ENCODE measurements at regions not wholly inside any gene's neighbourhood (a gene's known extent, or its start where the extent isn't known, plus 50 kb on each side); places are given as distances from the start of the nearest gene placed in this dataset.

DNA sequence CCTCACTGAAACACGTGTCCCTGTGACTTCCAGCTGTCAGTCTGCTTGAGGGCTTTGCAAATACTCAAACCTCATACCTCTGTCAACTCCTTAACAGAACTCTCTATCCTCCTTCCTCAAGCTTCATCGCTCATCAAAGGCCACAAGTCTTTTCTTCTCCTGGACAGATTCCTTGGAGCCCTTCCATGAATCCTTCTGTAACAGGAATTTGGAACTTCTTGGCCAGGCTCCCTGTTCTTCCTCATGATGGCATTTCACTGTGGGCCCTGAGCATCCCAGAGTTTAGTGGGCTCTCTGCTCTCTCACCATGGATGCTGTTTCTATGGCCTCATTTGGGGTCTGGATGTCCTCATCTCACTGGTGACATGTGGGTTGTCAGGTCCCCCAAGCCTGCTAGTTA lies 105.0 kb upstream of the TLE3 start:
- DNase-seq = no peak

DNA sequence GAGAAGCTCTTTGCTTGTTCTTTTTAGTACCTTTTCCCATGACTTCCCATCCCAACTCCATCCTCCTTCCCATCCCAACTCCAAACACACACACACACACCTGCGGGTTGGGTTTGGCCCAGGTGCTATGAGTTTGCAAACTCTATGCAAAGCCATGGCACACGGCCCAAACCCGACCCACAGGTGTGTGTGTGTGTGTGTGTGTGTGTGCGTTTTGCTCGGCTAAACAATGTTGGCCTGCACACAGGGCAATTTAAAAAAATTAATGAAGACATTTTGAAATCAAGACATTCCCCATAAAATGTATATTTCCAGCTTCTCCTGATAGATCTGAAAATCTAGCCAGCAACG lies 103.7 kb upstream of the TLE3 start:
- DNase-seq = no peak

DNA sequence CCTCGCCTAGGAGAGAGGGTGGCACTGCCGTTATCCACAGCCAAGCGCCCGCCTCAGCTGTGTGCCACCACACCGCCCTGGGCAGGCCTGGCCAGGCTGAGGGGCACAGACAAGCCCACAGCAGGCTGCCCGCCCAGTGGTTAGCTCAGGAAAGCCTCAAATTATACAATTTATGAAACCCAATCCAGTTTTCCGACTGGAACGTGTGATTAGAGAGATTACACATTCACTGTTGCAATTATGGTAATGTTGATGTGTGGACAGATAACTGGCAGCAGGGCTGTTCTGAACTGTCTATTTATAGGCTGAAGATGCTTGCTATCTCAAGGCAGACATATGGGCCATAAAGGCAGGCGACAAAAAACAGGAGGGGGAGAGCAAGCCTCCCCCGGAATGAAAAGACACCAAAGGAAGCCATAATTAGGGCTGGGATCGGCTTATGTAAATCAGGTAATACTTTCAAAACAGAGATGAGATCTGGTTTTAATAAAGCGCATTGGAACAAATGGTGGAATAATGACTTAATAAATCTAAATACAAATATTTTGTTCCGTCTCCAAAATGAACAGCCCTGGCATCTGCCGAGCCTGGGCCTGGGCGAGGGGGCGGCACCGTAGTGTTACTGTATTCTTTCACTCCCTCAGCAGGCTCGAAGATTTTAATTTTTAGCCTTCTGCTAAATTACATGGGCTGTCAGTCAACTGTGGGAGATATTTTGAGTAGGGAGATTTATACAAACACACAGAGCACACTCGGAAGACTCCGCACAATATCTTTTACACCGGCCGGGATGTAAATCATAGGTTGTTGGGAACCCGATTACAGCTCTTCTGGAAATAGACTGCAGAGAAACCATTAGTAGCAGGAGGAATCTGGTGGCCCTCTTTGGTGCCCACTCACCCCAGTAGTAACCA lies 103.1 kb upstream of the TLE3 start:
- DNase-seq = no peak

DNA sequence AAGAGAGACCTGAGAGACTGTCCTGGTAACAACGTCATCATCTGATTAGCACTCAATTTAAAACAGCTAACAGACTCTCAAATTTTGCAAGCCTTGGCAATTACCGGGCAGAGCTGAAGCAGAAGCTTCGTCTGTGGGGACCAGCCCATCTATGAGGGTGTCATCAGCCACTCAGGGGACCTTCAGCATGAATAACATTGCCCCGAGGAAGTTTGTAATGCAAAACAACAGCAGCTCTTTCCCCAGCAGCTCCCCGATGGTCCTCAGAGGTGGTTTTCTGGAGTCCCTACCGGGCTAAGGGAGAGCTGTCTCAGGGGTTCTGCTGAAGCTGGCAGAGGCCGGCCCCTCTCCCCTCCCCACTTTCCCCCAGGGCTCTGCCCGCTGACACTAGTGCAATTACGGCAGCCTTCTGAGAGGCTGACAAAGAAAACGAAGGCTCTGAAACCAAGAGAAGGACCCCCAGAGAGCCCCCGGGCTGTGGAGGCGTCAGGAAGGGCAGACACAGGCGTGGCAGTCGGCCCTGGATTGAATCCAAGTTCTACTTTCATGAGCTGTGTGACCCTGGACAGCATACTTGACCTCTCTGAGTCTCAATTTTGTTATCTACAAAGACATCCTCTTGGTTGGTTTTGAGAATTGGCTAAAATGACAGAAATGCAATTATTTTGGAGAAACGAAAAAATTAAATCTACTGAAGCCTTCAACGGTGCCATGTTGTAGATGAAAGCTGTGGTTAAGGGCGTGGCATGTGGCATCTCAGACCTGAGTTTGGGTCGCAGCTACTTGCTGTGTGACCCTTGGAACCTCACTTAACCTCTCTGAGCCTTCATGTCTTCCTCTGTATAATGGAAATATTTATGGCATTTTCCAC lies 102.1 kb upstream of the TLE3 start:
- no peak for DNase-seq

DNA sequence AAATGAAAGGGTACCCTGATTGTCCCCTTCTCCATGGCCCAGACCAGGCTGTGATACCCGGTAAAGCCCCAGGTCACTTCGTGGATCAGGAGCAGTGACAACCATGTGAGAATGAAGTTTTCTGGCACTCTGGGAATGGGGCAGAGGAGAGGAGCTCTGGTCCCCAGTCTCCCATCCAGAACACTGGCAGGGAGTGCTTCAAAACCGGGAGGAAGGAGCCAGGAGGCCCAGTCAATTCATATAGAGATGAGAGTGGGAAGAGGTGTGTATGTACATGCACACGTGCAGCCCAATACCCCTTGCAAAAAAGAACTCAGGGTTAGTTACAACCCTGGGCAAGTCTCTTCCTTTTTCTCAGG lies 101.4 kb upstream of the TLE3 start:
- no peak for DNase-seq

DNA sequence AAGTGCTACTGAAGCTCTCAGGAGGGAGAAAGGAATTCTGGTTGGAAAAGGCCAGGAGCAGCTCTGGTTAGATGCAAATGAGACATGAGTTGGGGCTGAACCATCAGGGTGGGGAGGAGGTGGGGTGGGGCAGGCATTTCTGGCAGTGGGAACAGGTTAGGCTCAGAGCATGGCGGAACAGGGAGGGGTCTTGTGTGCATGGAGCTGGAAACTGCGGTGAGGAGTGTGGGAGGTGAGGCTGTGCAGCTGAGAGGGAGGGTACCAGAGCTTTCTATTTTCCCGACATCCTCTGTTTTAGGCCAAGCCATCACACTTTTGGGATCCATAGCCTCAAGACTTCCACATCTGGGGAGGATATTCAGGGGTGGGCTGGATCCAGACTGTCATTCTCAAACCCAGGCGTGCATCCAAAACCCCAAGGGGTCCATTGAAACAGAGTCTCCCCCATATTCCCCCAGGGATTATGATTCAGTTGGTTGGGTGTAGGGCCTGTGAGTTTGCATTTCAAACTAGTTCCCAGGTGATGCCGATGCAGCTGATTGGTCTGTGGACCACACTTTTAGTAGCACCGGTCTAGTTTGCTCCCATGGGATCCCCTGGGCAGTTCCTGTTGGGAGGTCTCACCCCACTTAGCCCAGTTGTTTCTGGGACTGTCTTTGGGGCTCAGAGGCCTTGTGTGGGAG lies 100.9 kb upstream of the TLE3 start:
- DNase-seq = no peak

DNA sequence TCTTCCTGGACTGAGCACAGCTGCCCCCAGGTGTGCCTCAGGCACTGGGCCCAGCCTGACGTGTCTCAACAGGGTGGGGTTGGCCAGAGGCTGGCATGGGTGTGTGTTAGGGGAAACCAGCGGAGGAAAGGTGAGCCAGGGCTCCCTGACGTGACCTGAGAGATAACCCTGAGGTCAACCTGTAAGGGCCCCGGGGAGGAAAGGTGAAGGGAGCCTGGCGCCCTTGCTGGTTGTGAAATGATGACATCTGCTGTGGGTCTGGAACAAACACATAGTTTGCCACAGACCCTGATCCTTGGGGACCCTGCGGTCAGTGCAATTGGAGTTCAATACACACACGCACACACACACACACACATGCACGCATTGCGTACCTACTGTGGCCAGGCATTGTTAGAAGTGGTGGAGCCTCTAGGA lies 100.2 kb upstream of the TLE3 start:
- no peak for DNase-seq

DNA sequence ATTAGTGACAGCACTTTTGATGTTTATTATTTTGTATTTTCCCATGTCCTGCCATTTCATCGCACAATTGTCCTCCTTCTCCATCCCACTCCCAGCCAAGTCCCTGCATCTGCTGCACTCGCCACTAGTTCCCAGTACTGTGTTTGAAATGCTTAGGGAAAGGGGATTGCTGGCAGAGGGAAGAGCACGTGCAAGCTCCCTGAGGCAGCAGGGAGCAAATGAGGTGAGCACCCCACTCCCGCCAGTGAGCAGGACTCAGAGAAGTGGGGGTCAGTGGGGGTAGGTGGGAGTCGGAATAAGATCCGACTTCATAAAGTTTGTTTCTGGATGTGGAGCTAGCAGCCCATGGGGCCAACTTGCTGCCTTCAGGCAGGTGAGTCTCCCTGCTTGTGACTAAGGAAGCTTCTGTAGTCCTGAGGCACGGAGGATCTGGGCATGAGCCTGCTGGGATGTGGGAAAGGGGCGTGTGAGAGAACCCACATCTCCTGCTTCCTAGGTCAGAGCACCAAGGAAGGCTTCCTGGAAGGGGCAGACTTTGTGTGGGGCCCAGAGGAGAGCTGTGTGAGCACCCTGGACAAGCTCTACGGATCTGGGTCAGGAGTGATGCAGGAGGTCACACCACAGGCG lies 99.7 kb upstream of the TLE3 start:
- DNase-seq = no peak

DNA sequence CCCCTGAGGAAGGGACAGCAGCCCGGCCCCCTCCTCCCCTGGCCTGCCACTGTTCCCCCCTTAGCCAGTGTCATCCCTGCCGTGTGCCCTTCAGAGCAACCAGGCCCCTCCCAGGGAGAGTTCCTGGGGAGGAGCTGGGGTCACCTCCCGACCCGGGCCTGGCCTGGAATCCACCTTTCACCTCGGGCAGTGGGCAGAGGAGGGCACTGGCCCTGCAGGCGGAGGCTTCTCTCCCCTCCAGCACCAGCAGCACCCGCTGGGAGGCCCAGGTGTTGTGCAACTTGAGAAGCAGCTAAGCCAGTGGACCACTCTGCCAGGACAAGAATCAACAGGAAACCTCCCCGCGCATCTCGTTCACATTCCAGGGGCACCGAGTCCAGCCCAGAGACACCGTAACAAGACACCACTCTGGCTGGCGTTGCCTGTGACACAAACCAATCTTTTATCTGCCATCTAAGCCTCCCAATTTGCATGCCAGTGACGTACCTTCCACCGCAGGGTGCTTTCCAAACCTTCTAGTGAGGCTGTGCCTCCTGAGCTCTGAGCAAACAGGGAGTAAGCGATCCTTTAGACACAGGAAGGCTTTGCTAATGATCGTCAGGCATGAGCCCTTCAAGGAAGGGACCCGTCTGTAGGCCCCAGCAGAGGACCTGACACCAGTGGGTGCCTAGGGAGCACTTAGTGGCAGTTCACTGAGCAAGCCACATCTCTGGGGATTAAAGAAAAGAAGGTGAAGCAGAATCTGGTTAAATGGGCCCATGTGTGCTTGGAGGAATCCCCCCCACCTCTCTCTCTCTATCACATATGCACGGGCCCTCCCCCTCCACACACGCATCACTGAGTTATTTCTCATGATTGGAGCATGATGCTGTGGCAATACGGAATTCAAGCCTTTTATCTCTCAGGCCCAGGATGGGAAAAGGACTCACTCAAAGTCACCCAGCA lies 98.9 kb upstream of the TLE3 start:
- DNase-seq = peak; percentile 58 to 73 (median 65)

DNA sequence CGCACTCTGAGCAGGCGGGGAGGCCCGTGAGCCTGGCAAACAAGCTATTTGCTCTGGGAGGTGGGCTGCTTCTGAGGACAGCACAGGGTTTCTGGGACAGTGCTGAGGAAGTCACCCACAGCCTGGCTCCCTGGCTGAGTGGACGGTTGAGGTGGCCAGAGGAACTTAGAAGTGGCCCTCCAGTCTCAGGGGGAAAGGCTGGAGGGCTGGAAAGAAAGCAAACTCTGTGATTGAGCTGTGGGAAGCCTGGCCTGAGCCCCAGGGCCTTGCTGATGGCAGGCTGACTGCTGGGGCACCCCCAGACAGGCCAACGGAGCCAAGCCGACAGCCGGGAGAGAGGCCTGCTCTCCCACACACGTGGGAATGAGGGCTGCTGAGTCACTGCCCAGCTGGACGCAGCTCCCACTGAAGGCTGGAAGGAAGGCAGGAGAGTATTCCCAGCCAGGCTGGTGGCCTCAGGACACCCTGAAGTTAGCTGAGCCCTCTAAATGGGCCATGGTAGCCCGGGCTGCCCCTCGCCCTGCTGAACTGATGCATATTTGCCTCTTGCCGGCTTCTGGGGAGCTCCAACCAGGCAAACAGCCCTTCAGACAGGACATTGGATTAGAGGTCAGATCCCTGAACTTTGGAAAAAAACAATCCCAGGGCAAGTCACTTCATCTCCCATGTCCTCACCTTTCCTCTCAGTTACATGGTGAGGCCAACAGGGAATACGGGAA lies 98.0 kb upstream of the TLE3 start:
- DNase-seq = peak; percentile 60 to 80 (median 61)

DNA sequence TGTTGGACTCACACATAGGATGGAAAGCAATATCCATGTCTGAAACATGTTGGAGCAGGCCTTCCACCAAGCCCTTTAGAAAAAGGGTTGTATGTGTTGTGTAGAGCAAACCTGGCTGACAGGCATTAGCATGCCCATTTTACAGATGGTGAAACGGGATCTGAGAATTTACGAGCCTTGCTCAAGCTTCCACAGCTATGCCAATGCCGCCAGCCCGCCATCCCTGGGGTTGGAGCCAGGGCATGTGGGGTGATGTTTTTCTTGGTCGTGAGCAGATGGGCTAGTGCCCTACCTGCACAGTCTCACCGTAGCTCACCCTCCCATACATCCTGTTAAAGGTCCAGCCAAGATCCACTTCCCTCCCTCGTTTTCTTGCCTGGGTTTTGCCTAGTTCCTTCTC lies 97.5 kb upstream of the TLE3 start:
- no peak for DNase-seq

DNA sequence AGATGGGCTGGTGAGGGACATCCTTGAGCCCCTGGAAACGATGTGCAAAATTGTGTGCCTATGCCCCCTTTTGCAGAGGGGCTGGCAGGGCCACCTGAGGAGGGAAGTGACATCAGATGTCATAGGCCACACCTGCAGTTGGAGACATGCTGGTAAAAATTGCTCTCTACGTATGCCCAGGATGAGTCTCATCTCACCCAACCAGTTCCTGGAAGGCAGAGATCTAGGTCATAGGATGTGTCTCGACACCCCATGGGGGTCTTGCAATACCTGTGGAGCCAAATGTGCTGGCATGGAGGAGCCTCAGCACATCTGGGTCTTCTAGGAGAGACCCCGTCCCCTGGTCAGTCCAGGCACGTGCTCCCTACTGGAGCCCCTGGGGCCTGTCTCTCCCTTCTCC lies 96.5 kb upstream of the TLE3 start:
- no peak for DNase-seq

DNA sequence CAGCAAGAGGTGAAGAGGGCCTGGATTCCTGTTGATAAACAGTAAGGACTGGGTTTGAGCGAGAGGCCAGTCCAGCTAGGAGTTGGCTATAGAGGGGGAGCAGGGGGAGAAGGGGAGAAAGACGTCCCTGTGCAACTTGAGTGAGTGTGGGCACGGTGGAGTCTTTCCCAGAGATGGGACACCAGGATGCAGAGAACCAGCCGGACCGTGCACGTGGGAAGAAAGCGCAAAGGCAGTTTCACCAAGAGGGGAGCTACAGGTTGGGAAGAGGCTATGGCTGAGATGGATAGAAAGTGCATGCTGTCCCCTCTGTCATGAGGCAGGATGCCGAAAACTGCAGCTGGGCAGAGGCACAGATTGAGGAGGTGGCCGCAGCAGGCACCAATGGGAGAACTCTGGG lies 96.0 kb upstream of the TLE3 start:
- DNase-seq = no peak

DNA sequence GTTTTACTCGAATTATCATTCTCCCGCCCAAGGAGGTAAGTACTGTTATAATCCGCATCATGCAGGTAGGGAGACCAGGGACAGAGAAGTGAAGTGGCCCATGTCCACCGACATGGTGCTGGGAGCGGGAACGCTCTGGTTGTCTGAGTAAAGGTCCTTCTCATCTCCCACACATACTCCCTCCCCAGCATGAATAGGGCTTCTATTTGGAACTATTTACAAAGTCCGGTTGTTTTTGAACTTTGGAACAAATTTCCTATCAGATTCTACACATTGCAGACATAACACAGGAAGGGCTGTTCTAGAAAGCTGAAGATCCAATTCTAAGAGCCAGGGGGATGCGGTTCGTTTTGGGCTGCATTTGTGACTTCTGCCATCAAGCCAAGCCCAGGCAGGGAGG lies 94.8 kb upstream of the TLE3 start:
- no peak for DNase-seq

DNA sequence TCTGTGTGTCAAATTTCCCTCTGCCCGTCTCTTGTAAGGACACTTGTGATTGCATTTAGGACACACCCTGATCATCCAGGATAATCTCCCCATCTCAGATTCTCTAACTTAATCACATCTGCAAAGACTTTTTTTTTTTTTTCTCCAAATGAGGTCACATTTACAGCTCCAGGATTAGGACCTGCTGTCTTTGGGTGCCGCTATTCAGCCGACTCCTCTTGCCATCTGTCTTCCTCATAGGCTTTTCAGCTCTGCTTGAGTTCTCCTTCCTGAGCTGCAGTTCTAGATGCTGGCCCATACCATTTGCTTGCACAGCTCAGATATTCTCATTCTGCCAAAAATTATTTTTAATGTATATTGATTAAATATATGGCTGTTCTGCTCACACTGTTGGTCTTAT lies 94.3 kb upstream of the TLE3 start:
- DNase-seq = no peak

DNA sequence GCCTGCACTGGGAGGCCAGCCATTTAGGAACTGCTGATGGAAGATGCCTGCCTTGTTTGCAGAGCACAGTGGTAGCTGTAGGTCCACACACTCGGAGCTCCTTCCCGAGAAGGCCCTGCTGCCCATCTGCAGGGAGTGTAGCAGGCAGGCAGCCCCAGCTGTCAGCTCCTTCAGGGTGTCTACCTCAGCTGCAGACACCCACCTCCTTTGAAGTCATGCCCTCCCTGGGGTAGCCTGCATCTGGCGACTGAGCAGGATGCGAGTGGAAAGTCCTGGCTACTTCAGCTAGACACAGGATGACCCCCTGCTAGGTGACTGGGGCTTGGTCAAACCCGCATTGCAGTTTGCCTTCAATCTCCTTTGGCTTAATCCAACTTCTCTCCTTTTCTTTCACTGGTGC lies 93.2 kb upstream of the TLE3 start:
- no peak for DNase-seq

DNA sequence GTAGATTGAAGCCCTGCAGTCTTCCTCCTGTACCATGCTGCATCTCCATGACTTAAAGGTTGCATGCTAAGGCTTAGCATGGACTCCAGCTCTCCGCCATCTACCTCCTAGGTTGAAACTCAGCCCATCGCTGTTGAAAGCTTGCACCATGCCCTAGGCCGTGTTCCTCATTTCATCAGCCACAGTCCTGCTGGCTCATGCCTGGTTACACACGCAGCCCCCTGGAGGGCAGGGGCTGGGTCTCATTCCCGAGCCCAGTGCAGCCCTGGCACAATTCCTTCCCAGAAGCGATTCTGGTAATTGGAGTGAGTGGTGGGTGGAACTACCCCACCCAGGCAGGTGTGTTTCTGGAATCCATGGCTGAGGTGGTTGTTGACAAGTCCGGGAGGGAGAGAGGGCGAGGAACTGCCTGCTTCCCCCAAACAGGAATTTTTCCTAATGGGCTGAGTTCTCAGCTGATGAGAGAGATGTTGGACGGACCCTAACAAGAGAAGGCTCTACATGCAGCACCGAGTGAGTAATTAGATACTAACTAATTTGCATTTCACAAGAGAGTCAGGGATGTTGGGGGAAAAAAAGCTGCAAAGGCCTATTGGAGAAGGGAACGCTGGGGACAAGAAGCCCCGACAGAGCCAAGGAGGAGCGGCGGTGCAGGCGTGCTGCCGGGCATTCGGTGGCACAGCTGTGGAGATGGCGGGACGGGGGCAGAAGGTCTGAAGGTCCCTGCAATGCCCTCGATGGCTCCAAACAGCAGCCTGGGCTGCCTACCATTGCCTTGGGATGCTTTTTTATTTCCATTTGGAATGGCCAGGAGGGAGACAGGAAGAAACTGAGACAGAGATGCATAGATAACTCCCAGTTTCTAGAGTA lies 92.3 kb upstream of the TLE3 start:
- DNase-seq = no peak

DNA sequence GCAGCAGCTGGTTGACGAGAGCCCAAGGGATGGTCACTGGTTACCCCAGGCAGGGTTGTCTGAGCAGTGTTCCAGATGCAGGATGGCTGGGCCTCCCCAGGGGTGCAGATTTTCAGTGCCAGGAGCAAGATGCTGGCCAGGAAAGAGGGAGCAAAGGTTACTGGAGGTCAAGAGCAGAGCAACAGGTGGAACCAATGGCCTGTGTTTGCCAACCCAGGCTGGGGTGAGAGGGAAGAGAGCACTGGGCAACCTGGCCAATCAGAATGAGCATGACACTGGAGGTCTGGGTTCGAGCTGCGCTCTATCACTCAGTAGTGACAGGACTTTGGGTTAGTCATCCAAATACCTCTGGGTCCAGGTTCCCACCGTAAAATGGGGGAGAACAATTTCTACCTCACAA lies 90.6 kb upstream of the TLE3 start:
- DNase-seq = no peak

DNA sequence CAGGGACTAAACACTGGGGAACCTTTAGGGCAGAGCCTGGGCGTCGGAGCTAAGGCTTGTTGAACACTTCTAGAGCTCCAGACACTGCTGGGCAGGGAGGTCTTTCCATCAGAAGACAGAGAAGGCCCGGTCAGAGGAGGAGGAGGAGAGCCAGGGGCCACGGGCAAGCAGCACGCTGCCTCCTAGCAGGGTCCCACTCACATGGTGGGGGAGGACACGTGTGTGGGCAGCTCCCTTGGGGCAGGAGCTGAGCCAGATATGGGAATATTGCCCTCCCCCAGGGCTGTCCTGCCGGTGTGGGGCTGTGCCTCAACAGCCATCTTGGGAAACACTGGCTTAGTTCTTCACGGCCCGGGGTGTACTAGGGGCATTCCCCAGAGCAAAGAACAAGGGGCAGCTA lies 89.6 kb upstream of the TLE3 start:
- no peak for DNase-seq

Data from muscle of back (tissue), 3 donors.